ENCODE measurements at regions not wholly inside any gene's neighbourhood (a gene's known extent, or its start where the extent isn't known, plus 50 kb on each side); places are given as distances from the start of the nearest gene placed in this dataset.
"Not testable (repeated sequence)": the region's sequence is repeated elsewhere in the genome, so short reads cannot be mapped to it uniquely, and the experiment has no call there.

DNA sequence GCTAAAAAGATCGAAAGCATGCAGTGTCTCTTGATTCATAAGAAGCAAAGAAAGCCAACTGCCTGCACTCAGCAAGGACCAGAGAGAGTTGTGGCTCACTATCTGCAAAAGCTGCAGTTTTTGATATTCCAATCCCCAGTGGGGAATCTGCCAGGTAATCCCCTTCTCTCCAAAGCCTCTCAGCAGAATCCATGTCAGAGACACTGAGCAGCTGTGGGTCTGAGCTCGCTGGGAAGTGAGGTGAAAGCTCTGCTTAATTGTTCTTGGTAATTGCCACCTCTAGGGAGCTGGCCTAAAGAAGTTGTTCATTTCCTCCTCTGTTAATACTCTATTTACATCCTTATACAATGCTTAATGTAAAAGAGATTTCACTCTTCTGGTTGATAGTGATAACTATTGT is 261.3 kb upstream of the LRRC4C start:
- H4K20me1 ChIP-seq (ENCODE audit: insufficient read depth, low read length) = no peaks in the 10 kb centered on the region
- H3K9me3 ChIP-seq (ENCODE audit: insufficient read depth, low read length) = no peaks in the 10 kb centered on the region
- H3K27me3 ChIP-seq (ENCODE audit: low read depth, low read length) = no peaks in the 10 kb centered on the region
- no peaks in the 10 kb centered on the region for H3K79me2 ChIP-seq (ENCODE audit: low read length)
- no peak overlapping the region for H3K9ac ChIP-seq (ENCODE audit: low read length)
- H2AFZ ChIP-seq (ENCODE audit: low read depth, low read length) = no peak overlapping the region
- H3K4me3 ChIP-seq (ENCODE audit: low read length) = no peak overlapping the region
- H3K27ac ChIP-seq (ENCODE audit: low read length) = no peak overlapping the region
- TF ChIP-seq, protein P1, sequence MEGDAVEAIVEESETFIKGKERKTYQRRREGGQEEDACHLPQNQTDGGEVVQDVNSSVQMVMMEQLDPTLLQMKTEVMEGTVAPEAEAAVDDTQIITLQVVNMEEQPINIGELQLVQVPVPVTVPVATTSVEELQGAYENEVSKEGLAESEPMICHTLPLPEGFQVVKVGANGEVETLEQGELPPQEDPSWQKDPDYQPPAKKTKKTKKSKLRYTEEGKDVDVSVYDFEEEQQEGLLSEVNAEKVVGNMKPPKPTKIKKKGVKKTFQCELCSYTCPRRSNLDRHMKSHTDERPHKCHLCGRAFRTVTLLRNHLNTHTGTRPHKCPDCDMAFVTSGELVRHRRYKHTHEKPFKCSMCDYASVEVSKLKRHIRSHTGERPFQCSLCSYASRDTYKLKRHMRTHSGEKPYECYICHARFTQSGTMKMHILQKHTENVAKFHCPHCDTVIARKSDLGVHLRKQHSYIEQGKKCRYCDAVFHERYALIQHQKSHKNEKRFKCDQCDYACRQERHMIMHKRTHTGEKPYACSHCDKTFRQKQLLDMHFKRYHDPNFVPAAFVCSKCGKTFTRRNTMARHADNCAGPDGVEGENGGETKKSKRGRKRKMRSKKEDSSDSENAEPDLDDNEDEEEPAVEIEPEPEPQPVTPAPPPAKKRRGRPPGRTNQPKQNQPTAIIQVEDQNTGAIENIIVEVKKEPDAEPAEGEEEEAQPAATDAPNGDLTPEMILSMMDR (IDR thresholded peaks at IDR 0.05; ENCODE audit: low read depth, low read length) = no peak
- no peak for TF ChIP-seq EZH2phosphoT487 (IDR thresholded peaks at IDR 0.05; ENCODE audit: low read depth)
- H3K4me2 ChIP-seq (ENCODE audit: low read length) = no peak overlapping the region
- no peaks in the 10 kb centered on the region for H3K36me3 ChIP-seq (replicated peaks; ENCODE audit: low read depth, low read length)
- H3K4me1 ChIP-seq (ENCODE audit: low read length) = no peaks in the 10 kb centered on the region

DNA sequence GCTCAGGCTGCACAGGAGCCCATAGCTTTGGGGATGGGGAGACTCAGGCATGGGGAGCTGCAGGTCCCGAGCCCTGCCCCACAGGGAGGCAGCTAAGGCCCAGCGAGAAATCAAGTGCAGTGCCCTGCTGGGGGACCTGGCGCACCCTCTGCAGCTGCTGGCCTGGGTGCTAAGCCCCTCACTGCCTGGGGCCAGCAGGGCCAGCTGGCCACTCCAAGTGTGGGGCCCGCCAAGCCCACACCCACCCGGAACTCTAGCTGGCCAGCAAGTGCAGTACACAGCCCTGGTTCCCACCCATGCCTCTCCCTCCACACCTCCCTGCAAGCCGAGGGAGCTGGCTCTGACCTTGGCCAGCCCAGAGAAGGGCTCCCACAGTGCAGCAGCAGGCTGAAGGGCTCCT is 268.7 kb upstream of the LRRC4C start:
- not testable (repeated sequence) for H3K4me3 ChIP-seq (ENCODE audit: low read length); H3K79me2 ChIP-seq (ENCODE audit: low read length); H3K4me2 ChIP-seq (ENCODE audit: low read length); H3K27me3 ChIP-seq (ENCODE audit: low read depth, low read length); H3K9me3 ChIP-seq (ENCODE audit: insufficient read depth, low read length); H3K27ac ChIP-seq (ENCODE audit: low read length); H3K9ac ChIP-seq (ENCODE audit: low read length); H3K36me3 ChIP-seq (replicated peaks; ENCODE audit: low read depth, low read length); H4K20me1 ChIP-seq (ENCODE audit: insufficient read depth, low read length); H2AFZ ChIP-seq (ENCODE audit: low read depth, low read length); H3K4me1 ChIP-seq (ENCODE audit: low read length)

DNA sequence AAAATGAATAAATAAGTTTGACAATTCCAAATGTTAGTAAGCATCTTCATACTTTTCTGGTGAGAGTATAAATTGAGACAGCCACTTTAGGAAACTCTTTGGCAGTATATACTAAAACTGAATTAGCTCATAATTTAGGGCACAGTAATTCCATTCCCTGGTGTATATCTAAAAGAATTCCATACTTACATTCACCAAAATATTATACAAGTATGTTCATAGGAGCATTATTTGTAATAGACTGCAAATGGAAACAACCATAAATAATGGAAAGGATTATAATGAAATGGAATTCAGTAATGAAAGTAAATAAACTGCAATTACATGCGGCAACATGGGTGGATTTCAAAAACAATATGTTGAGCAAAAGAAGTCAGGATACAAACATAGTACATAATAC is 315.8 kb upstream of the LRRC4C start:
- Histone ChIP-seq H3K4me3 (ENCODE audit: low read length) (no peak overlapping the region), H3K4me1 (ENCODE audit: low read length) (no peaks in the 10 kb centered on the region), H3K79me2 (ENCODE audit: low read length) (no peaks in the 10 kb centered on the region), H3K36me3 (replicated peaks; ENCODE audit: low read depth, low read length) (no peaks in the 10 kb centered on the region), H3K4me2 (ENCODE audit: low read length) (no peak overlapping the region), H3K9ac (ENCODE audit: low read length) (no peak overlapping the region), H3K27ac (ENCODE audit: low read length) (no peak overlapping the region), H4K20me1 (ENCODE audit: insufficient read depth, low read length) (no peaks in the 10 kb centered on the region), H2AFZ (ENCODE audit: low read depth, low read length) (no peak overlapping the region), H3K27me3 (ENCODE audit: low read depth, low read length) (no peaks in the 10 kb centered on the region), H3K9me3 (ENCODE audit: insufficient read depth, low read length) (no peaks in the 10 kb centered on the region)
- TF ChIP-seq EZH2phosphoT487 (IDR thresholded peaks at IDR 0.05; ENCODE audit: low read depth) = no peak
- TF ChIP-seq, protein P1 (IDR thresholded peaks at IDR 0.05; ENCODE audit: low read depth, low read length) = no peak

DNA sequence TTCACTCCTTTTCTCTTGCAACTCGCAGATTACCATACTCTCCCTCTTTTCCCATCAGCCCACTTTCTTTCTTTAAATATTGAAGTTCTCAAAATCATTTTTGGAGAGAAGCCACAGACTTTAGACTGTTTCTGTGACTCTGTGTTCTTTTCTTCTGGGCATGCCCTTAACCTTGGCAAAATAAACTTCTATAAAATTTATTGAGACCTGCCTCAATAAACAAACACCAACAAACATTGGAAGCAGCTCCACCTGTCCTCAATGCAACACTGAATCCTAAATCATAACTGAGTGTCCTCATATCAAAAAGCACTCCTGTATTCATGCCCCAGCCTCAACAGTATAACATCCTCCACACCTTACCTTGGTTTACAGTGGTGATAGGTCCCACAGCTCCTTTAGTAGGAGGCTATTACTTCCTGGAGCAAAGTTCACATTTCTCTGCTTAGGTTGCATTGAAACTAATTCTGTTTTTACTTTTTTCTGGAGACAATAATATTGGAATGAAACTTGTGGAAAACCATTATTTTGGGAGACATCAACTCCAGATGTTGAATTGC is 320.0 kb upstream of the LRRC4C start:
- no peaks in the 10 kb centered on the region for H4K20me1 ChIP-seq (ENCODE audit: insufficient read depth, low read length)
- no peak overlapping the region for H3K9ac ChIP-seq (ENCODE audit: low read length)
- H3K27me3 ChIP-seq (ENCODE audit: low read depth, low read length) = no peaks in the 10 kb centered on the region
- H3K4me3 ChIP-seq (ENCODE audit: low read length) = no peak overlapping the region
- TF ChIP-seq, protein P1 (IDR thresholded peaks at IDR 0.05; ENCODE audit: low read depth, low read length) = no peak
- TF ChIP-seq EZH2phosphoT487 (IDR thresholded peaks at IDR 0.05; ENCODE audit: low read depth) = no peak
- no peaks in the 10 kb centered on the region for H3K36me3 ChIP-seq (replicated peaks; ENCODE audit: low read depth, low read length)
- no peaks in the 10 kb centered on the region for H3K79me2 ChIP-seq (ENCODE audit: low read length)
- H3K4me1 ChIP-seq (ENCODE audit: low read length) = no peaks in the 10 kb centered on the region
- no peak overlapping the region for H3K4me2 ChIP-seq (ENCODE audit: low read length)
- H3K27ac ChIP-seq (ENCODE audit: low read length) = no peak overlapping the region
- H3K9me3 ChIP-seq (ENCODE audit: insufficient read depth, low read length) = no peaks in the 10 kb centered on the region
- no peak overlapping the region for H2AFZ ChIP-seq (ENCODE audit: low read depth, low read length)

DNA sequence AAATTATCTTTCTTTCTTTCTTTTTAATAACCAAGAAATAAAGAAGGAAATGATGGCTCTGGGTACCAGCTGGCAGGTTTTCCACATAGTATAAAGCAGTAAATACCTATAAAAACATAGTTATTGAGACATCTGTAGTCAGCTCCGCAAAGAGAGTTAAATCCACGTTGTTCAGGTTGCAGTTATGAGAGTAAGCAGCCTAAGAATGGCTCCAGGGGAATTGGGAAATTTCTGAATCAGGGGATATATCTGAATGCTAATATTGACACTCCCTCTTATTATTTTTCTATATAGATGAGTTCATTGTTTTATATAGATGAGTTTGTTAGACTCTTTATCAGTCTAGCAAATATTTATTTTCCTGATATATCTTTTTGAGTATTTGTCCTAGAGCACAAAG is 322.0 kb upstream of the LRRC4C start:
- H3K27me3 ChIP-seq (ENCODE audit: low read depth, low read length) = no peaks in the 10 kb centered on the region
- H3K9ac ChIP-seq (ENCODE audit: low read length) = no peak overlapping the region
- no peak overlapping the region for H3K4me2 ChIP-seq (ENCODE audit: low read length)
- no peak overlapping the region for H3K4me3 ChIP-seq (ENCODE audit: low read length)
- no peaks in the 10 kb centered on the region for H4K20me1 ChIP-seq (ENCODE audit: insufficient read depth, low read length)
- no peaks in the 10 kb centered on the region for H3K79me2 ChIP-seq (ENCODE audit: low read length)
- no peak for TF ChIP-seq EZH2phosphoT487 (IDR thresholded peaks at IDR 0.05; ENCODE audit: low read depth)
- TF ChIP-seq, protein P1 (IDR thresholded peaks at IDR 0.05; ENCODE audit: low read depth, low read length) = no peak
- H2AFZ ChIP-seq (ENCODE audit: low read depth, low read length) = no peak overlapping the region
- no peaks in the 10 kb centered on the region for H3K9me3 ChIP-seq (ENCODE audit: insufficient read depth, low read length)
- no peaks in the 10 kb centered on the region for H3K4me1 ChIP-seq (ENCODE audit: low read length)
- H3K27ac ChIP-seq (ENCODE audit: low read length) = no peak overlapping the region
- H3K36me3 ChIP-seq (replicated peaks; ENCODE audit: low read depth, low read length) = no peaks in the 10 kb centered on the region

Data from OCI-LY3 (cell line).